ENCODE measurements at regions not wholly inside any gene's neighbourhood (a gene's known extent, or its start where the extent isn't known, plus 50 kb on each side); places are given as distances from the start of the nearest gene placed in this dataset.

DNA sequence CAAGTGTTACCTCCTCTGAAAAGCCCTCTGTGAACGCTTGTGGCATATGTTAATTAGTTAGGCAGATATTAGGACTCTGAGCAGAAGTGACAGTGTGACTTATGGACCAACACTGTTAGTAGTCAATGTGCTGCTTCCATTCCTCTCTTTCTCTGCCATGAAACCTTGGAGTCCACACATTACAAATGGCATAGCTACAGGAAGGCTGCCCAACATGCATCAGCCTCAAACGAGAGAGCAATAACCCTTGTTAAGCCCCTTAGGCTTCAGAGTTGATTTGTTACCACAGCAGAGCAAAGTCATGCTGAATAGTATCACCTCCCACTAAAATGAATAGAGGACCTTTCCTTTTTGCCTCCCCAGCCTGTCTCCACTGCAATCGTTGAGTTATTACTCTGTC, 397.7 kb upstream of the SMARCA2 start:
- Histone ChIP-seq H3K27ac (ENCODE audit: low read depth, low read length) (no peak overlapping the region), H3K9me3 (ENCODE audit: control insufficient read depth, low read length) (no peaks in the 10 kb centered on the region), H3K27me3 (ENCODE audit: control insufficient read depth, insufficient read depth, low read length, poor library complexity, severe bottlenecking) (no peaks in the 10 kb centered on the region), H3K9ac (ENCODE audit: extremely low read depth, low read length, poor library complexity, severe bottlenecking) (no peak overlapping the region), H3K4me1 (ENCODE audit: control insufficient read depth, insufficient read depth, low read length) (no peaks in the 10 kb centered on the region), H3K4me3 (ENCODE audit: low read length) (no peak overlapping the region), H3K36me3 (ENCODE audit: control insufficient read depth, insufficient read depth, low read length) (no peaks in the 10 kb centered on the region)
- Mint-ChIP-seq H3K4me1 (peaks cover 3% of the 10 kb centered on the region), H3K4me3 (no peak overlapping the region), H3K27me3 (ENCODE audit: insufficient read depth) (peaks cover 12% of the 10 kb centered on the region), H3K36me3 (ENCODE audit: low read depth) (no peaks in the 10 kb centered on the region), H3K27ac (no peak overlapping the region), H3K9me3 (no peaks in the 10 kb centered on the region)
- 88 to 100% methylated on average over 1 to 3 of the region's 3 CpGs for WGBS, 2 experiments (ENCODE audit: insufficient coverage in 1 of 2, insufficient read length in 1 of 2)
- TF ChIP-seq, protein P1, sequence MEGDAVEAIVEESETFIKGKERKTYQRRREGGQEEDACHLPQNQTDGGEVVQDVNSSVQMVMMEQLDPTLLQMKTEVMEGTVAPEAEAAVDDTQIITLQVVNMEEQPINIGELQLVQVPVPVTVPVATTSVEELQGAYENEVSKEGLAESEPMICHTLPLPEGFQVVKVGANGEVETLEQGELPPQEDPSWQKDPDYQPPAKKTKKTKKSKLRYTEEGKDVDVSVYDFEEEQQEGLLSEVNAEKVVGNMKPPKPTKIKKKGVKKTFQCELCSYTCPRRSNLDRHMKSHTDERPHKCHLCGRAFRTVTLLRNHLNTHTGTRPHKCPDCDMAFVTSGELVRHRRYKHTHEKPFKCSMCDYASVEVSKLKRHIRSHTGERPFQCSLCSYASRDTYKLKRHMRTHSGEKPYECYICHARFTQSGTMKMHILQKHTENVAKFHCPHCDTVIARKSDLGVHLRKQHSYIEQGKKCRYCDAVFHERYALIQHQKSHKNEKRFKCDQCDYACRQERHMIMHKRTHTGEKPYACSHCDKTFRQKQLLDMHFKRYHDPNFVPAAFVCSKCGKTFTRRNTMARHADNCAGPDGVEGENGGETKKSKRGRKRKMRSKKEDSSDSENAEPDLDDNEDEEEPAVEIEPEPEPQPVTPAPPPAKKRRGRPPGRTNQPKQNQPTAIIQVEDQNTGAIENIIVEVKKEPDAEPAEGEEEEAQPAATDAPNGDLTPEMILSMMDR (conservative IDR thresholded peaks at IDR 0.05): no peak
- no peak for DNase-seq

GRCh38 chr9:1619915-1620710, 395.0 kb upstream of the SMARCA2 start:
- 72 to 74% methylated on average over 5 to 8 of the region's 8 CpGs for WGBS, 2 experiments (ENCODE audit: insufficient coverage in 1 of 2, insufficient read length in 1 of 2)
- Histone ChIP-seq H3K4me3 (ENCODE audit: low read length) (no peak overlapping the region), H3K27me3 (ENCODE audit: control insufficient read depth, insufficient read depth, low read length, poor library complexity, severe bottlenecking) (no peaks in the 10 kb centered on the region), H3K9ac (ENCODE audit: extremely low read depth, low read length, poor library complexity, severe bottlenecking) (no peak overlapping the region), H3K27ac (ENCODE audit: low read depth, low read length) (no peak overlapping the region), H3K9me3 (ENCODE audit: control insufficient read depth, low read length) (no peaks in the 10 kb centered on the region), H3K36me3 (ENCODE audit: control insufficient read depth, insufficient read depth, low read length) (no peaks in the 10 kb centered on the region), H3K4me1 (ENCODE audit: control insufficient read depth, insufficient read depth, low read length) (no peaks in the 10 kb centered on the region)
- no peak overlapping the region for H3K27ac Mint-ChIP-seq
- H3K9me3 Mint-ChIP-seq: peaks cover 3% of the 10 kb centered on the region
- no peak overlapping the region for H3K4me3 Mint-ChIP-seq
- peaks cover 3% of the 10 kb centered on the region for H3K4me1 Mint-ChIP-seq
- no peaks in the 10 kb centered on the region for H3K36me3 Mint-ChIP-seq (ENCODE audit: low read depth)
- peaks cover 13% of the 10 kb centered on the region for H3K27me3 Mint-ChIP-seq (ENCODE audit: insufficient read depth)
- TF ChIP-seq, protein P1 (conservative IDR thresholded peaks at IDR 0.05): peak; percentile 70
- DNase-seq: no peak

- Histone ChIP-seq H3K4me1 (ENCODE audit: control insufficient read depth, insufficient read depth, low read length) (no peaks in the 10 kb centered on the region), H3K36me3 (ENCODE audit: control insufficient read depth, insufficient read depth, low read length) (no peaks in the 10 kb centered on the region), H3K9ac (ENCODE audit: extremely low read depth, low read length, poor library complexity, severe bottlenecking) (no peak overlapping the region), H3K27ac (ENCODE audit: low read depth, low read length) (no peak overlapping the region), H3K27me3 (ENCODE audit: control insufficient read depth, insufficient read depth, low read length, poor library complexity, severe bottlenecking) (no peaks in the 10 kb centered on the region), H3K9me3 (ENCODE audit: control insufficient read depth, low read length) (no peaks in the 10 kb centered on the region), H3K4me3 (ENCODE audit: low read length) (no peak overlapping the region)
- no peaks in the 10 kb centered on the region for H3K9me3 Mint-ChIP-seq
- H3K27me3 Mint-ChIP-seq (ENCODE audit: insufficient read depth): no peaks in the 10 kb centered on the region
- no peak overlapping the region for H3K27ac Mint-ChIP-seq
- TF ChIP-seq, protein P1 (conservative IDR thresholded peaks at IDR 0.05): no peak
- no peak overlapping the region for H3K4me3 Mint-ChIP-seq
- 79 to 83% methylated on average over 1 to 2 of the region's 2 CpGs for WGBS, 2 experiments (ENCODE audit: insufficient coverage in 1 of 2, insufficient read length in 1 of 2)
- DNase-seq: no peak
- H3K4me1 Mint-ChIP-seq: no peaks in the 10 kb centered on the region
- no peaks in the 10 kb centered on the region for H3K36me3 Mint-ChIP-seq (ENCODE audit: low read depth)
Measured at GRCh38 chr9:1637401-1637800, 377.7 kb upstream of the SMARCA2 start.

Data from endodermal cell (in vitro differentiated cells).